Left lobe of liver (tissue), 2 donors: ENCODE measurements at regions not wholly inside any gene's neighbourhood (a gene's known extent, or its start where the extent isn't known, plus 50 kb on each side); places are given as distances from the start of the nearest gene placed in this dataset.
A peak's percentile ranks its signal among the peaks of the same experiment; 100 is the strongest.

Experiments used
- ATAC-seq: fragments of 200-7000 bp; cut with Tn5 transposase; one replicate; pipeline ENCODE4 v1.9.1; 2020; ENCODE audit warnings: mild to moderate bottlenecking, moderate library complexity
- DNase-seq: peaks from one replicate; pipeline ENCODE4 v3.0.0-alpha.2; 2020; ENCODE audit warnings: low spot score
- donor health status: DM: no; HTN: no; CAD: no; lungs with moderate emphysema.
- donor health status: DM: no; HTN: yes; CAD: no.

- no peak for DNase-seq
- no peak for ATAC-seq
These were observed 60.7 kb upstream of the TLE3 start for GRCh38 chr15:70158309-70159000.

DNA sequence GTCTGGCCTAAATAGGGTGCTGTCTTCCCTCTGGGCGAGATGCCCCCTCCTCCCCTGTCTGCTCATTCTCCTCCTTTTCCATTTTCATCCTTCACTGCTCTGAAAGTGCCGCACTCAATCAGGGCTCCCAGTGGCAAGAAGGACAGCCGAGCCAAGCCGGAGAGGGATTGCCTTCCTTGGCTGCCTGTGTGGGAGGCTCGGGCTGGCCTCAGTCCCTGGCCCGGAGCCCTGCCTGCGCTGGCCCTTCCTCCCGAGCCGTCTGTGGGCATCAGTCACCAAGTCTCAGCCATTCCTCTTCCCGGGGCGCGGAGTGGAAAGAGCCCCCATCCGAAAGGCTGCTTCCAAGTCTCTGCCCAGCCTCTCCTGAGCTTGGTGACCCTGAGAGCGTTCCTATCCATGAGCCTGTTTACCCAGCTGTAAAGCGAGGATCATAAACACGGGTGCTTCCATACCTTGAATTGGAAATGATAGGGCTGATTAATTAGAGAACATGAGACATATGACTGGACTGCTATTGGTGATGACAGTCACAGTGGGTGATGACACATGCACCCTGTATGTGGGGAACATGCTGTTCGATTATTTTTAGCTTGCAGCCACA lies 59.1 kb upstream of the TLE3 start:
- DNase-seq: no peak
- peak; percentile 51 for ATAC-seq

DNA sequence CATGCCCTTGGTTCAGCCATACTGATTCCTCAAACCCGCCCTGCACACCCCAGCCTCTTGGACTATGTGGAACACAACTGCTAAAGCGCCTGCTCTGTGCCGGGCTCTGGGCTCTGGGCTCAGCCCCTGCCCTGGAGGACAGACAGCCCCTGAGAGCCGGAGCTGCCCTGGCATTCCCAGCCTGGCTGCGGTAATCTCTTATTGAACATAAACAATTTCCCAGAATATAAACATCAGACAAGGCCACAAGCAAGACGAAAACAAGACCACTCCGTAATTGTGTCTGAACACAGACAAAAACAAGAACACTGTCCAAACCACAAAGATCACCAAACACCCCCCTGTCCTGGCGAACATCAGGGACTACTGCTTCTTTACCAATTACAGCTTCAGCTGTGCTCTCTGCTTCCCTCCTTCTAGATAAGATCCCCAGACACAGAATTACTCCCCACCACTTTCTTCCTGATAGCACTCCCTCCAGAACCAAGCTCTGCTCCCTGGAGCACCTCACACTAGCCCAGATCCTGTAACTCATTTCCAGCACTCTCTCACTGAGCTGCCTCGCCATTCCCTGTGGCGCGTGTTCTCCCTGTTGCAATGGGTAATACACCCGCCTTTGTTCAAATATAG lies 57.1 kb upstream of the TLE3 start:
- peak; percentile 36 for ATAC-seq
- DNase-seq: no peak

DNA sequence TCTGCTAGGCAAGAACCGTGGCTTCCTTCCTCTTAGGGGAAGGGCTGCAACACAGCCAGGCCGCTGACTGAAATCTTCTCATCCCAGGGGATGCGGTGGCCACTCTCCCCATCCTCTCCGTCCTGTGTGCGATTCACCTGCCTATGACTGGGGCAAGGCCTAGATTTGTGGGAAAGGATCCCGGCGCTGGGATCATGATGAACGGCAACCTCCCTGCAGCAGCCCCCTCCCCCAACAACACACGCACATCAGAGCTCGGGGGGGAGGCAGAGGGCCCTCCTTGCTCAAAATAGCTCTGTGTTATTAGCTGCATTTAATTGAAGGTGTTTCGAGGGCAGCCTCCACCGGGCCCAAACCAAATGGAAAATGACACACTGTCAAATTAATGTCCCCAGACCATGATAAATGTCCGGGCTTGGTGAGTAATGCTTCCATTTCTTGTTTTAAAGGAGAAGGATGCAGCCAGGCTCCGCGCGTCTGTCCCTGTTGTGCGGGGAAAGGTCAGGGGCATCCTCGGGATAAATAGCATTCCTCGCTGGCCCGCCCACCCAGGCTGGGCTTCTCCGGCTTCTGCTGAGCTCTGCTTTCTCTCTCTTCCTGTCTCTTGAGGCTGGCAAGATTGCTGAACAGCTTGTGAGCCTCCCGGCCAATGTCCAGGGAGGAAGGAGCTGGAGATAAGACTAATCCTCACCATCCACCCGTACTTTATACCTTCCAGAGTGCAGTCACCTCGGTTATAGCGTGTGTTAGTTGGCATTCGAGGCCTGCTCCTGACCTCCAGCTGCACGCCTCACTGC lies 56.4 kb upstream of the TLE3 start:
- ATAC-seq (peak; percentile 54), DNase-seq (peak; percentile 33)

DNA sequence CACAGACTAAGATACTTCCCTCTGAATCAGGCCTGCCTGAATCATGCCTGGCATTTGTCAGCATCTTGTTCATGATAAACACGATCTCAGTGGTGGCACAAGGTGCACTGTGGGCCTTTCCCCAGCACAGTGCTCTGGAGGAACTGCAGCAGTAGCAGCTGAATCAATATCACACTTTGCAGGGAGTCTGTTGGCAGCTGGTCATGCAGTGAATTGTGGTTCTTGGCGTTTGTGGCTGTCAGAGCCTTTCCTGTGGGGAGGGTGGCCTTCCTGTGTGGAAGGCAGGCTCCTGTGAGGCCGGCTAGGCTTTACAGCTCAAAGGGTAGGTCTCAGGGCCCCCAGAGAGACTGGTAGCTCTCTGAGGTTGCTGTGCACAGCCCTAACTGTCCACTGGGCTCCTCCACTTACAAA lies 54.4 kb upstream of the TLE3 start:
- ATAC-seq: peak; percentile 74

DNA sequence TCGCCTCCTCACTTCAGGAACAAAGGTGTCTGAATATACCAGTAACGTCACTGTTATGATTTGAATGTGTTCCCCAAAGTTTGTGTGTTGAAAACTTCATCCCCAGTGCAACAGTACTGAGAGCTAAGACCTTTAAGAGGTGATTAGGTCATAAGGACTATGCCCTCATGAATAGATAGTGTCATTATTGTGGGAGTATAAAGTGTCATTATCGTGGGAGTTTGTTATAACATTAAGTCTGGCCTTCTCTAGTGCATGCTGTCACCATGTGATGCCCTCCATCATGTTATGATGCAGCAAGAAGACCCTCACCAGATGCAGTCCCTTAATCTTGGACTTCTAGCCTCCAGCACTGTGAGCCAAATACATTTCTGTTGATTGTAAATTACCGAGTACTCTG lies 53.7 kb upstream of the TLE3 start:
- peak; percentile 24 for ATAC-seq
- no peak for DNase-seq

More for the DNA sequence above, 54.4 kb upstream of the TLE3 start:
- no peak for DNase-seq

GRCh38 chr15:70151003-70151402 lies 53.3 kb upstream of the TLE3 start:
- ATAC-seq: no peak
- DNase-seq: no peak

GRCh38 chr15:70150405-70150747 lies 52.7 kb upstream of the TLE3 start:
- no peak for DNase-seq
- ATAC-seq: no peak

DNA sequence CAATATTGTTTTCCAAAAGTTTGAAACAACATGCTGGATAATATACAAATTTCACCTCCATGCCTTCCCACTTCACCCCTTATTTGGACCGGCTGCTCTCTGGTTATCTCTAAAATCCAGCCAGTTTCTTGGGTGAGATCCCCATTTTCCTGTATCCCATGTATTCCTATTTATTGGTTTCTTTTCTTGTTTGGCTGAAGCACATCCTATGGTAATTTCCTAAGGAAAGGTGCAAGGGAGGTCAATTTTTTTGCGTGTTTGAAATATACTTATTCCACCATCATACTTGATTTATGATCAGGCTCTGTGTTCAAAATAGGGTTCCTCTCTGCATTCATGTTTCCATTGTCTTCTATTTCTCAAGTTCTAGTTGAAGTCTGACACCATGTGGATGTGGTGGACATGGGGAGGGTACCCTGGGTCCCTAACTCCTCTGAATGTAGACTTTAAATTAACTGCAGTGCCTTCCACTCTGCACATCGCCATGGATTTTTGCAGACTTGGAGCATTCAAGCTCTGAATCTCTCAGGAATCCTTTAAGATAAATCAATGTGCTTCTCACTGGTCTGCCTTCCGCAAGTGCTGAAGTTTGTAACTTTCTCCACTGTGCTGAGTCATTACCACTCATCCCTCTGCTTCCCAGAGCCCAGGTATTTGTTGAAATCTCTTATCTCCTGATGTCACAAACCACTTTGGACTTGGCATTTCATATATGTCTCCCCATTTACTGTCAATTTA lies 52.1 kb upstream of the TLE3 start:
- DNase-seq (no peak), ATAC-seq (no peak)

- no peak for DNase-seq
- no peak for ATAC-seq
These were observed 50.1 kb upstream of the TLE3 start for GRCh38 chr15:70147778-70148177.
